ENCODE measurements at regions not wholly inside any gene's neighbourhood (a gene's known extent, or its start where the extent isn't known, plus 50 kb on each side); places are given as distances from the start of the nearest gene placed in this dataset.

DNA sequence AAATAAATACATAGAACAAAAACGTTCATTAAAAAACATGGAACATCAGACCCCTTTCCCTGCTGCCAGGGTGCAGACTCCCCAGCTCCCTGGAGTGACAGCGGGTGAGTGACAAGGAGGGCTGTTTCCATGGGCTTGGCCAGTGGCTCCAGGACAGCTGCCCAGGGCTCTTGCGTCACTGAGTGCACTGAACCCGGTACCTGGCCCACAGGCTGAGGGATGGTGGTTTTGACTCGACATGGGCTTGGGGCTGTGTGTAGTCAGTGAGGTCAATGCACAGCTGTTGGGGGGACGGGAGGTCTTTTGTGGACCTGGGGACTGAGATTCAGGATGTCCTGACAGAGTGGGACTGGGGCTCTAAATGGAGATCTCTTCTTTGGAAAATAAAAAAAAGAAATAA is 142.1 kb upstream of the B3GAT1 start:
- Mint-ChIP-seq H3K4me3 (ENCODE audit: unreplicated experiment) (no peak overlapping the region), H3K27me3 (ENCODE audit: insufficient read depth, unreplicated experiment) (no peaks in the 10 kb centered on the region), H3K4me1 (ENCODE audit: insufficient read depth, unreplicated experiment) (no peaks in the 10 kb centered on the region), H3K9me3 (ENCODE audit: unreplicated experiment) (peaks cover 15% of the 10 kb centered on the region), H3K36me3 (ENCODE audit: insufficient read depth, unreplicated experiment) (no peaks in the 10 kb centered on the region), H3K27ac (ENCODE audit: low read depth, unreplicated experiment) (no peak overlapping the region)
- CTCF ChIA-PET, result no interaction called here
- intact Hi-C loops (cut with micrococcal nuclease), result no loop called here
- POLR2A ChIA-PET, result interaction anchor here (0.7 kb wide), 1 partner anchor 9 kb away, joined by 3 read pairs; no protein-coding TSS in a partner anchor
- no peak for TF ChIP-seq CTCF (IDR thresholded peaks at IDR 0.05; ENCODE audit: unreplicated experiment)
- BruUV-seq (replicated peaks), result no TSS peak
- DNase-seq (ENCODE audit: unreplicated experiment), result no peak

GRCh38 chr11:134552749-134553148 is 140.7 kb upstream of the B3GAT1 start:
- POLR2A ChIA-PET, result no interaction called here
- H3K9me3 Mint-ChIP-seq (ENCODE audit: unreplicated experiment), result peaks cover 15% of the 10 kb centered on the region
- CTCF ChIA-PET, result no interaction called here
- no peak for TF ChIP-seq CTCF (IDR thresholded peaks at IDR 0.05; ENCODE audit: unreplicated experiment)
- no peak for DNase-seq (ENCODE audit: unreplicated experiment)
- H3K27ac Mint-ChIP-seq (ENCODE audit: low read depth, unreplicated experiment), result no peak overlapping the region
- BruUV-seq (replicated peaks), result no TSS peak
- no peaks in the 10 kb centered on the region for H3K4me1 Mint-ChIP-seq (ENCODE audit: insufficient read depth, unreplicated experiment)
- no peak overlapping the region for H3K4me3 Mint-ChIP-seq (ENCODE audit: unreplicated experiment)
- no peaks in the 10 kb centered on the region for H3K36me3 Mint-ChIP-seq (ENCODE audit: insufficient read depth, unreplicated experiment)
- intact Hi-C loops (cut with micrococcal nuclease), result no loop called here
- H3K27me3 Mint-ChIP-seq (ENCODE audit: insufficient read depth, unreplicated experiment), result no peaks in the 10 kb centered on the region

DNA sequence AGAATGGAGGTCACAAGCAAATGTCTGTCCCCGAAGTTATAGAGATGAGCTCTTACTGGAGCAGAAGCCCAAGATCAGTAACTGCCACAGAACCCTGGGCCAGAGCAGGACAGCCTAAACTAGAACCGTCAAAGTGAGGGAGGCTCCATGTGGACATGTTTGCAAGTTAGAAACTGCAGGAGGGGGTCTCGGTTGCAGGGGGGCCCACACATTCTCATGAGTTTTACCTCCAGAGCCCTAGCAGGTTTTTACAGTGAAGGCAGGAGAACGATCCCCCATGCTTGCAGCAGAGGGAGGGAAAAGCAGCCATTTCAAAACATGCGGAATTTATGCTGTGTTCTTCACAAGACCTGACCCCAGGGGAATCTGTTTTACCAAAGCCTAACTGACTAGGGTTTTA is 133.5 kb upstream of the B3GAT1 start:
- Mint-ChIP-seq H3K4me1 (ENCODE audit: insufficient read depth, unreplicated experiment) (no peaks in the 10 kb centered on the region), H3K4me3 (ENCODE audit: unreplicated experiment) (no peak overlapping the region), H3K36me3 (ENCODE audit: insufficient read depth, unreplicated experiment) (no peaks in the 10 kb centered on the region), H3K9me3 (ENCODE audit: unreplicated experiment) (peaks cover 44% of the 10 kb centered on the region), H3K27ac (ENCODE audit: low read depth, unreplicated experiment) (no peak overlapping the region), H3K27me3 (ENCODE audit: insufficient read depth, unreplicated experiment) (no peaks in the 10 kb centered on the region)
- no peak for DNase-seq (ENCODE audit: unreplicated experiment)
- ChIA-PET POLR2A (interaction anchor here (0.6 kb wide), 1 partner anchor 8 kb away, joined by 3 read pairs; no protein-coding TSS in a partner anchor), CTCF (no interaction called here)
- TF ChIP-seq CTCF (IDR thresholded peaks at IDR 0.05; ENCODE audit: unreplicated experiment), result no peak
- intact Hi-C loops (cut with micrococcal nuclease), result no loop called here
- no TSS peak for BruUV-seq (replicated peaks)

DNA sequence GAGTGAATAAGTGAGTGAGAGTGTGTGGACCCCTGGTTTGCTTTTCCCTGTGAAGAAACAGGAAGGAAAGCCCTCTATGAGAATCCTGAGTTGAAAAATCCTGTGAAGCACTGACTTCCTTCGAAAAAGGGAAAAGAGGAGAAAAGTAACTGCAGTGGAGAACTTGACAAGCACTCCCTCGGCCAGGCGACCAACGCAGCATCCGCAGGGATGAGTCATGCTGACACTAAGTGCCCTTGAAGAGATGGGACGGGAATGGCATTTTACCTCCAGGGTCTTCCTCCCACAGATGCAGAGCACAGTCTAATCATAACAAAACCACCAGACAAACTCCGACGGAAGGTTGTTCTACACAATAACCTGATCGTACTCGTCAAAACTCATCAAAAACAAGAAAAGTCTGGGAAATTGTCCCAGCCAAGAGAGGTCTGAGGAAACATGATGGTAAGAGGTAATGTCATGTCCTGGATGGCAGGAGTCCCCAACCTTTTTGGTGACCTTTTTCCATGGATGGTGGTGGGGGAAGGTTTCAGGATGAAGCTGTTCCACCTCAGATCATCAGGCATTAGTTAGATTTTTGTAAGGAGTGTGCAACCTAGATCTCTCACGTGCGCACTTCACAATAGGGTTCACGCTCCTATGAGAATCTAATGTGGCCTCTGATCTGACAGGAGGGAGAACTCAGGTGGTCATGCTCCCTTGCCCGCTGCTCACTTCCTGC is 132.2 kb upstream of the B3GAT1 start:
- H3K4me1 Mint-ChIP-seq (ENCODE audit: insufficient read depth, unreplicated experiment), result no peaks in the 10 kb centered on the region
- no TSS peak for BruUV-seq (replicated peaks)
- TF ChIP-seq CTCF (IDR thresholded peaks at IDR 0.05; ENCODE audit: unreplicated experiment), result no peak

More for the DNA sequence above, 132.2 kb upstream of the B3GAT1 start:
- DNase-seq (ENCODE audit: unreplicated experiment), result no peak
- Mint-ChIP-seq H3K4me3 (ENCODE audit: unreplicated experiment) (no peak overlapping the region), H3K9me3 (ENCODE audit: unreplicated experiment) (peaks cover 52% of the 10 kb centered on the region), H3K27ac (ENCODE audit: low read depth, unreplicated experiment) (no peak overlapping the region), H3K36me3 (ENCODE audit: insufficient read depth, unreplicated experiment) (no peaks in the 10 kb centered on the region), H3K27me3 (ENCODE audit: insufficient read depth, unreplicated experiment) (no peaks in the 10 kb centered on the region)
- ChIA-PET POLR2A (no interaction called here), CTCF (no interaction called here)
- intact Hi-C loops (cut with micrococcal nuclease), result no loop called here

Measured in MCF 10A (cell line).